HEK293 (cell line): ENCODE measurements at regions not wholly inside any gene's neighbourhood (a gene's known extent, or its start where the extent isn't known, plus 50 kb on each side); places are given as distances from the start of the nearest gene placed in this dataset.

Experiments used
- GFI1B ChIP-seq: fragments of 450-650 bp; formaldehyde crosslinking; IDR thresholded peaks from 2 replicates; pipeline ENCODE4 v1.5.1; 2016; ENCODE audit warnings: missing biosample characterization, missing genetic modification characterization
- HOXC10 ChIP-seq: sonication (generic); formaldehyde crosslinking; IDR thresholded peaks from 2 replicates; pipeline ENCODE4 v1.8.1; 2023; ENCODE audit warnings: mild to moderate bottlenecking, missing genetic modification reagents
- KLF9 ChIP-seq: fragments of 450-650 bp; formaldehyde crosslinking; IDR thresholded peaks from 2 replicates; pipeline ENCODE4 v1.5.1; 2016; ENCODE audit warnings: missing biosample characterization, missing genetic modification characterization, low read depth
- MEIS1 ChIP-seq: sonication (generic); formaldehyde crosslinking; IDR thresholded peaks from 2 replicates; pipeline ENCODE4 v1.8.1; 2022; ENCODE audit warnings: missing genetic modification reagents, mild to moderate bottlenecking, borderline replicate concordance
- SP2 ChIP-seq: fragments of 450-650 bp; formaldehyde crosslinking; IDR thresholded peaks from 2 replicates; pipeline ENCODE4 v1.5.1; 2016; ENCODE audit warnings: missing biosample characterization, missing genetic modification characterization
- ZFP37 ChIP-seq: fragments of 450-650 bp; formaldehyde crosslinking; IDR thresholded peaks from 2 replicates; pipeline ENCODE4 v1.5.1; 2016; ENCODE audit warnings: missing biosample characterization, missing genetic modification characterization
- ZNF274 ChIP-seq, 2 experiments: fragments of 200-500 bp in 1 of 2; fragments of 450-650 bp in 1 of 2; sonication (Bioruptor generic) in 1 of 2; formaldehyde crosslinking in 1 of 2; IDR thresholded peaks; 2 replicates each; pipeline versions ENCODE4 v1.5.1 to v1.6.1; 2014 to 2016; ENCODE audit warnings: borderline replicate concordance in 1 of 2, inconsistent platforms in 1 of 2, low read length in 1 of 2, missing biosample characterization in 1 of 2, missing genetic modification characterization in 1 of 2
- ZNF311 ChIP-seq: fragments of 450-650 bp; formaldehyde crosslinking; IDR thresholded peaks from 2 replicates; pipeline ENCODE4 v1.5.1; 2017; ENCODE audit warnings: missing biosample characterization, missing genetic modification characterization, borderline replicate concordance
- ZNF660 ChIP-seq: fragments of 450-650 bp; IDR thresholded peaks from 2 replicates; pipeline ENCODE4 v1.5.1; 2018; ENCODE audit warnings: missing biosample characterization, mild to moderate bottlenecking, missing genetic modification characterization
- TF ChIP-seq, protein P1 (sequence below): fragments of 450-650 bp; formaldehyde crosslinking; IDR thresholded peaks from 2 replicates; pipeline ENCODE4 v1.5.1; 2016; ENCODE audit warnings: missing biosample characterization, missing genetic modification characterization
- TF ChIP-seq, protein P2 (sequence below): fragments of 450-650 bp; formaldehyde crosslinking; IDR thresholded peaks from 2 replicates; pipeline ENCODE4 v1.5.1; 2016; ENCODE audit warnings: missing biosample characterization, missing genetic modification characterization
- TF ChIP-seq, protein P3 (sequence below): fragments of 450-650 bp; formaldehyde crosslinking; IDR thresholded peaks from 2 replicates; pipeline ENCODE4 v1.5.1; 2016; ENCODE audit warnings: missing biosample characterization, missing genetic modification characterization

DNA sequence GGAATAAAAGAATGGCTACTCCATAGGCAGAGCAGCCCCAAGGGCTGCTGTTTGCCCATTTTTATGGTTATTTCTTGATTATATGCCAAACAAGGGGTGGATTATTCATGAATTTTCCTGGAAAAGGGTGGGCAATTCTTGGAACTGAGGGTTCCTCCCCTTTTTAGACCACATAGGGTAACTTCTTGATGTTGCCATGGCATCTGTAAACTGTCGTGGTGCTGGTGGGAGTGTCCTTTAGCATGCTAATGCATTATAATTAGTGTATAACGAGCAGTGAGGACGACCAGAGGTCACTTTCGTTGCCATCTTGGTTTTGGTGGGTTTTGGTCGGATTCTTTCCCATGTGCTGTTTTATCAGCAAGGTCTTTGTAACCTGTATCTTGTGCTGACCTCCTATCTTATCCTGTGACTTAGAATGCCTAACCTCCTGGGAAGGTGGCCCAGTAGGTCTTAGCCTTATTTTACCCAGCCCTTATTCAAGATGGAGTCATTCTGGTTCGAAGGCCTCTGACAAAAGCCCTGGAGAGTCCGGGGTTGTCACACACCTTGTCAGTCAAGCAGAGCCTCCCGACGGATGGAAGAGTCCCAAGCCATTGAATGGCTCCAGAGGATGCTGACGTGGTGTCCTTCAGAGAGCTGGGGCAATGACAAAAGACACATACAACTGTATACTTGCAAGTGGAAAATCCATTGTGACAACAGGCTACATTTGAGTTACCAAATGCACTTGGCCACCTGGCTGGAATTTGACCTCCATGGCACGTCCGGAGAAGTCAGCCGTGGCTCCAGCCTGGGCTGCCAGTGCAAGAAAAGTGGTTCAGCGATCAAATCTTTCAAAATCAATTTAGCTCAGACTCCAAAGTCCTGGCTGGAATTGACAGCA, 67.1 kb upstream of the CLINT1 start:
- TF ChIP-seq KLF9, result no peak
- TF ChIP-seq, protein P1, sequence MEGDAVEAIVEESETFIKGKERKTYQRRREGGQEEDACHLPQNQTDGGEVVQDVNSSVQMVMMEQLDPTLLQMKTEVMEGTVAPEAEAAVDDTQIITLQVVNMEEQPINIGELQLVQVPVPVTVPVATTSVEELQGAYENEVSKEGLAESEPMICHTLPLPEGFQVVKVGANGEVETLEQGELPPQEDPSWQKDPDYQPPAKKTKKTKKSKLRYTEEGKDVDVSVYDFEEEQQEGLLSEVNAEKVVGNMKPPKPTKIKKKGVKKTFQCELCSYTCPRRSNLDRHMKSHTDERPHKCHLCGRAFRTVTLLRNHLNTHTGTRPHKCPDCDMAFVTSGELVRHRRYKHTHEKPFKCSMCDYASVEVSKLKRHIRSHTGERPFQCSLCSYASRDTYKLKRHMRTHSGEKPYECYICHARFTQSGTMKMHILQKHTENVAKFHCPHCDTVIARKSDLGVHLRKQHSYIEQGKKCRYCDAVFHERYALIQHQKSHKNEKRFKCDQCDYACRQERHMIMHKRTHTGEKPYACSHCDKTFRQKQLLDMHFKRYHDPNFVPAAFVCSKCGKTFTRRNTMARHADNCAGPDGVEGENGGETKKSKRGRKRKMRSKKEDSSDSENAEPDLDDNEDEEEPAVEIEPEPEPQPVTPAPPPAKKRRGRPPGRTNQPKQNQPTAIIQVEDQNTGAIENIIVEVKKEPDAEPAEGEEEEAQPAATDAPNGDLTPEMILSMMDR (tag by site-specific recombination), result no peak
- no peak for TF ChIP-seq GFI1B (tag by site-specific recombination)
- no peak for TF ChIP-seq HOXC10 (CRISPR knock-in tag)
- TF ChIP-seq, protein P2, sequence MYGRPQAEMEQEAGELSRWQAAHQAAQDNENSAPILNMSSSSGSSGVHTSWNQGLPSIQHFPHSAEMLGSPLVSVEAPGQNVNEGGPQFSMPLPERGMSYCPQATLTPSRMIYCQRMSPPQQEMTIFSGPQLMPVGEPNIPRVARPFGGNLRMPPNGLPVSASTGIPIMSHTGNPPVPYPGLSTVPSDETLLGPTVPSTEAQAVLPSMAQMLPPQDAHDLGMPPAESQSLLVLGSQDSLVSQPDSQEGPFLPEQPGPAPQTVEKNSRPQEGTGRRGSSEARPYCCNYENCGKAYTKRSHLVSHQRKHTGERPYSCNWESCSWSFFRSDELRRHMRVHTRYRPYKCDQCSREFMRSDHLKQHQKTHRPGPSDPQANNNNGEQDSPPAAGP (tag by site-specific recombination), result no peak
- no peak for TF ChIP-seq ZNF660 (tag by site-specific recombination)
- TF ChIP-seq, protein P3, sequence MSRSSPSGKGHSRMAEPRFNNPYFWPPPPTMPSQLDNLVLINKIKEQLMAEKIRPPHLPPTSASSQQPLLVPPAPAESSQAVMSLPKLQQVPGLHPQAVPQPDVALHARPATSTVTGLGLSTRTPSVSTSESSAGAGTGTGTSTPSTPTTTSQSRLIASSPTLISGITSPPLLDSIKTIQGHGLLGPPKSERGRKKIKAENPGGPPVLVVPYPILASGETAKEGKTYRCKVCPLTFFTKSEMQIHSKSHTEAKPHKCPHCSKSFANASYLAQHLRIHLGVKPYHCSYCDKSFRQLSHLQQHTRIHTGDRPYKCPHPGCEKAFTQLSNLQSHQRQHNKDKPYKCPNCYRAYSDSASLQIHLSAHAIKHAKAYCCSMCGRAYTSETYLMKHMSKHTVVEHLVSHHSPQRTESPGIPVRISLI (tag by site-specific recombination), result no peak
- TF ChIP-seq ZNF274 (IDR thresholded peaks at IDR 0.05; ENCODE audit: low read length), result no peak
- TF ChIP-seq ZNF274 (tag by site-specific recombination; IDR thresholded peaks at IDR 0.05; ENCODE audit: borderline replicate concordance), result no peak
- TF ChIP-seq MEIS1 (CRISPR knock-in tag), result no peak
- no peak for TF ChIP-seq ZNF311 (tag by site-specific recombination)
- TF ChIP-seq ZFP37 (tag by site-specific recombination), result no peak
- no peak for TF ChIP-seq SP2
